BLaER1 treated with 17β-estradiol and CSF1 and Interleukin-3, amounts not matched to agents 10 nM and 100 nM (cell line): ENCODE measurements at regions not wholly inside any gene's neighbourhood (a gene's known extent, or its start where the extent isn't known, plus 50 kb on each side); places are given as distances from the start of the nearest gene placed in this dataset.

Source experiments
- H3K27ac ChIP-seq, 11 experiments: shearing (Covaris generic); formaldehyde crosslinking; 2 replicates each; pipeline ENCODE4 v1.8.1; 2022
- H3K27me3 ChIP-seq, 11 experiments: shearing (Covaris generic); formaldehyde crosslinking; 2 replicates each; pipeline ENCODE4 v1.8.1; 2022
- H3K36me3 ChIP-seq, 11 experiments: shearing (Covaris generic); formaldehyde crosslinking; 2 replicates each; pipeline ENCODE4 v1.8.1; 2022
- H3K4me1 ChIP-seq, 10 experiments: shearing (Covaris generic); formaldehyde crosslinking; 2 replicates each; pipeline ENCODE4 v1.8.1; 2022
- H3K4me2 ChIP-seq, 11 experiments: shearing (Covaris generic); formaldehyde crosslinking; 2 replicates each; pipeline ENCODE4 v1.8.1; 2022
- H3K4me3 ChIP-seq, 10 experiments: shearing (Covaris generic); formaldehyde crosslinking; 2 replicates each; pipeline ENCODE4 v1.8.1; 2022
- H3K9ac ChIP-seq, 11 experiments: shearing (Covaris generic); formaldehyde crosslinking; 2 replicates each; pipeline ENCODE4 v1.8.1; 2022
- H3K9me3 ChIP-seq, 11 experiments: shearing (Covaris generic); formaldehyde crosslinking; replicated peaks in 1 of 11; 2 replicates each; pipeline ENCODE4 v1.8.1; 2022
- H4K20me1 ChIP-seq, 11 experiments: shearing (Covaris generic); formaldehyde crosslinking; 2 replicates each; pipeline ENCODE4 v1.8.1; 2022
- Cebpa-rat ChIP-seq, 11 experiments: shearing (Covaris generic); IDR thresholded peaks; 2 replicates each; pipeline ENCODE4 v1.8.1; 2022

- H3K4me1 ChIP-seq: peaks cover 7 to 9% (median 8%) of the 10 kb centered on the region in 10 experiments; a peak in 18 of 20 replicates
- H4K20me1 ChIP-seq: no peaks in the 10 kb centered on the region
- H3K4me3 ChIP-seq: no peak overlapping the region
- H3K9me3 ChIP-seq: peaks cover 9 to 13% (median 10%) of the 10 kb centered on the region in 11 experiments; a peak in 17 of 22 replicates
- no peak overlapping the region for H3K9ac ChIP-seq
- H3K27me3 ChIP-seq: no peaks in the 10 kb centered on the region
- no peak for TF ChIP-seq Cebpa-rat (IDR thresholded peaks at IDR 0.05)
- H3K4me2 ChIP-seq: no peak overlapping the region
- no peak overlapping the region for H3K27ac ChIP-seq
- no peaks in the 10 kb centered on the region for H3K36me3 ChIP-seq
Observed at GRCh38 chr5:115355767-115356381, 59.4 kb upstream of the CCDC112 start.

- peaks cover 7 to 16% (median 8%) of the 10 kb centered on the region in 10 experiments; a peak in 18 of 20 replicates for H3K4me1 ChIP-seq
- H4K20me1 ChIP-seq: no peaks in the 10 kb centered on the region
- H3K9me3 ChIP-seq: peaks cover 9 to 13% (median 10%) of the 10 kb centered on the region in 11 experiments; a peak in 17 of 22 replicates
- H3K27me3 ChIP-seq: no peaks in the 10 kb centered on the region
- no peak overlapping the region for H3K4me2 ChIP-seq
- no peak overlapping the region for H3K4me3 ChIP-seq
- no peak overlapping the region for H3K27ac ChIP-seq
- no peak overlapping the region for H3K9ac ChIP-seq
- no peak for TF ChIP-seq Cebpa-rat (IDR thresholded peaks at IDR 0.05)
- no peaks in the 10 kb centered on the region for H3K36me3 ChIP-seq
Observed at GRCh38 chr5:115355095-115355494, 58.6 kb upstream of the CCDC112 start.

- TF ChIP-seq Cebpa-rat (IDR thresholded peaks at IDR 0.05): no peak
- H3K36me3 ChIP-seq: no peaks in the 10 kb centered on the region
- H3K27ac ChIP-seq: no peak overlapping the region
- H3K4me3 ChIP-seq: no peak overlapping the region
- H3K4me2 ChIP-seq: no peak overlapping the region
- peaks cover 7 to 25% (median 8%) of the 10 kb centered on the region in 10 experiments; a peak in 18 of 20 replicates for H3K4me1 ChIP-seq
- H3K9ac ChIP-seq: no peak overlapping the region
- no peaks in the 10 kb centered on the region for H3K27me3 ChIP-seq
- H3K9me3 ChIP-seq: peaks cover 9 to 13% (median 10%) of the 10 kb centered on the region in 11 experiments; a peak in 17 of 22 replicates
- H4K20me1 ChIP-seq: no peaks in the 10 kb centered on the region
Observed at GRCh38 chr5:115354246-115354645, 57.8 kb upstream of the CCDC112 start.

- Histone ChIP-seq H3K27me3 (no peaks in the 10 kb centered on the region), H3K4me3 (no peak overlapping the region), H3K36me3 (no peaks in the 10 kb centered on the region), H3K4me1 (peaks cover 7 to 37% (median 8%) of the 10 kb centered on the region in 10 experiments; a peak in 18 of 20 replicates), H4K20me1 (no peaks in the 10 kb centered on the region), H3K9me3 (peaks cover 9 to 13% (median 10%) of the 10 kb centered on the region in 11 experiments; a peak in 17 of 22 replicates), H3K27ac (no peak overlapping the region), H3K9ac (no peak overlapping the region), H3K4me2 (no peak overlapping the region)
- TF ChIP-seq Cebpa-rat (IDR thresholded peaks at IDR 0.05): no peak
Observed at GRCh38 chr5:115352571-115352970, 56.1 kb upstream of the CCDC112 start.

GRCh38 chr5:115351356-115352195, 55.1 kb upstream of the CCDC112 start:
- Histone ChIP-seq H3K27ac (no peak overlapping the region), H3K4me3 (no peak overlapping the region), H3K27me3 (no peaks in the 10 kb centered on the region), H4K20me1 (no peaks in the 10 kb centered on the region), H3K36me3 (no peaks in the 10 kb centered on the region), H3K4me2 (peak overlapping the region; percentile 1 to 55 (median 14); a peak in 12 of 22 replicates), H3K9me3 (peaks cover 9 to 13% (median 10%) of the 10 kb centered on the region in 11 experiments; a peak in 17 of 22 replicates), H3K9ac (no peak overlapping the region), H3K4me1 (peaks cover 7 to 37% (median 8%) of the 10 kb centered on the region in 10 experiments; a peak in 18 of 20 replicates)
- no peak for TF ChIP-seq Cebpa-rat (IDR thresholded peaks at IDR 0.05)

GRCh38 chr5:115350894-115351293, 54.4 kb upstream of the CCDC112 start:
- H3K27me3 ChIP-seq: no peaks in the 10 kb centered on the region
- H3K9ac ChIP-seq: no peak overlapping the region
- no peak overlapping the region for H3K4me3 ChIP-seq
- H3K27ac ChIP-seq: no peak overlapping the region
- no peaks in the 10 kb centered on the region for H3K36me3 ChIP-seq
- H3K4me1 ChIP-seq: peaks cover 7 to 37% (median 8%) of the 10 kb centered on the region in 10 experiments; a peak in 18 of 20 replicates
- peaks cover 9 to 13% (median 10%) of the 10 kb centered on the region in 11 experiments; a peak in 17 of 22 replicates for H3K9me3 ChIP-seq
- no peak for TF ChIP-seq Cebpa-rat (IDR thresholded peaks at IDR 0.05)
- no peaks in the 10 kb centered on the region for H4K20me1 ChIP-seq
- peak overlapping the region in 2 of 11 experiments; percentile 20 to 29; a peak in 1 of 22 replicates for H3K4me2 ChIP-seq

GRCh38 chr5:115349001-115349817, 52.8 kb upstream of the CCDC112 start:
- H3K4me3 ChIP-seq: no peak overlapping the region
- H3K9me3 ChIP-seq: peaks cover 3 to 5% (median 4%) of the 10 kb centered on the region in 11 experiments; a peak in 17 of 22 replicates
- peaks cover 7 to 37% (median 8%) of the 10 kb centered on the region in 10 experiments; a peak in 18 of 20 replicates for H3K4me1 ChIP-seq
- TF ChIP-seq Cebpa-rat (IDR thresholded peaks at IDR 0.05): no peak
- H3K9ac ChIP-seq: no peak overlapping the region
- H3K4me2 ChIP-seq: peak overlapping the region in 4 of 11 experiments; percentile 12 to 60 (median 50); a peak in 6 of 22 replicates
- no peaks in the 10 kb centered on the region for H3K27me3 ChIP-seq
- H3K36me3 ChIP-seq: no peaks in the 10 kb centered on the region
- peak overlapping the region in 1 of 11 experiments; percentile 26; a peak in 1 of 22 replicates for H3K27ac ChIP-seq
- no peaks in the 10 kb centered on the region for H4K20me1 ChIP-seq

- Histone ChIP-seq H3K9ac (no peak overlapping the region), H3K36me3 (no peaks in the 10 kb centered on the region), H3K9me3 (no peaks in the 10 kb centered on the region), H3K4me1 (peaks cover 7 to 37% (median 10%) of the 10 kb centered on the region in 10 experiments; a peak in 18 of 20 replicates), H4K20me1 (no peaks in the 10 kb centered on the region), H3K27ac (no peak overlapping the region), H3K4me2 (no peak overlapping the region), H3K27me3 (no peaks in the 10 kb centered on the region), H3K4me3 (no peak overlapping the region)
- TF ChIP-seq Cebpa-rat (IDR thresholded peaks at IDR 0.05): no peak
Observed at GRCh38 chr5:115348175-115348574, 51.7 kb upstream of the CCDC112 start.
